ENCODE measurements at regions not wholly inside any gene's neighbourhood (a gene's known extent, or its start where the extent isn't known, plus 50 kb on each side); places are given as distances from the start of the nearest gene placed in this dataset.

DNA sequence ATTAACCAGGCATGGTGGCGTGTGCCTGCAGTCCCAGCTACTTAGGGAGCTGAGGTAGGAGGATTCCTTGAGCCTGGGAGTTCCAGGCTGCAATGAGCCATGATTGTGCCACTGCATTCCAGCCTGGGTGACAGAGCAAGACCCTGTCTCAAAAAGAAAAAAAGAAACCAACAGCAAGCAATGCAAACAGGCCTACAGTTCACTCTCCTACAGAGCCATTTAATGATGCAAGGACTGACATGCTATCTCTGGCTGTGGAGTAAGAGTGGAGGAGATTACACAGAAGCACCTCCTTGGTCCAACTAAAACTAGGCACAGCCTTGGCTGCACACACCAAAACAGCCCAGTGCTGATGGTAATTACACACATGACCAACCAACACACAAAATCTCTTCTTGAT, 127.5 kb upstream of the SOD1 start:
- Histone ChIP-seq H3K36me3 (ENCODE audit: low read depth) (no peaks in the 10 kb centered on the region), H3K4me3 (ENCODE audit: severe bottlenecking) (no peak overlapping the region), H3K27ac (ENCODE audit: poor library complexity, severe bottlenecking) (no peak overlapping the region), H3K9me3 (ENCODE audit: severe bottlenecking) (no peaks in the 10 kb centered on the region), H3K4me1 (ENCODE audit: insufficient read depth, poor library complexity, severe bottlenecking) (no peaks in the 10 kb centered on the region), H3K27me3 (ENCODE audit: insufficient read depth, poor library complexity, severe bottlenecking) (no peaks in the 10 kb centered on the region)
- ATAC-seq (ENCODE audit: low read depth) = no peak
- TF ChIP-seq, protein P1, sequence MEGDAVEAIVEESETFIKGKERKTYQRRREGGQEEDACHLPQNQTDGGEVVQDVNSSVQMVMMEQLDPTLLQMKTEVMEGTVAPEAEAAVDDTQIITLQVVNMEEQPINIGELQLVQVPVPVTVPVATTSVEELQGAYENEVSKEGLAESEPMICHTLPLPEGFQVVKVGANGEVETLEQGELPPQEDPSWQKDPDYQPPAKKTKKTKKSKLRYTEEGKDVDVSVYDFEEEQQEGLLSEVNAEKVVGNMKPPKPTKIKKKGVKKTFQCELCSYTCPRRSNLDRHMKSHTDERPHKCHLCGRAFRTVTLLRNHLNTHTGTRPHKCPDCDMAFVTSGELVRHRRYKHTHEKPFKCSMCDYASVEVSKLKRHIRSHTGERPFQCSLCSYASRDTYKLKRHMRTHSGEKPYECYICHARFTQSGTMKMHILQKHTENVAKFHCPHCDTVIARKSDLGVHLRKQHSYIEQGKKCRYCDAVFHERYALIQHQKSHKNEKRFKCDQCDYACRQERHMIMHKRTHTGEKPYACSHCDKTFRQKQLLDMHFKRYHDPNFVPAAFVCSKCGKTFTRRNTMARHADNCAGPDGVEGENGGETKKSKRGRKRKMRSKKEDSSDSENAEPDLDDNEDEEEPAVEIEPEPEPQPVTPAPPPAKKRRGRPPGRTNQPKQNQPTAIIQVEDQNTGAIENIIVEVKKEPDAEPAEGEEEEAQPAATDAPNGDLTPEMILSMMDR (IDR thresholded peaks at IDR 0.05; ENCODE audit: poor library complexity, severe bottlenecking) = no peak
- DNase-seq (ENCODE audit: low spot score) = no peak

DNA sequence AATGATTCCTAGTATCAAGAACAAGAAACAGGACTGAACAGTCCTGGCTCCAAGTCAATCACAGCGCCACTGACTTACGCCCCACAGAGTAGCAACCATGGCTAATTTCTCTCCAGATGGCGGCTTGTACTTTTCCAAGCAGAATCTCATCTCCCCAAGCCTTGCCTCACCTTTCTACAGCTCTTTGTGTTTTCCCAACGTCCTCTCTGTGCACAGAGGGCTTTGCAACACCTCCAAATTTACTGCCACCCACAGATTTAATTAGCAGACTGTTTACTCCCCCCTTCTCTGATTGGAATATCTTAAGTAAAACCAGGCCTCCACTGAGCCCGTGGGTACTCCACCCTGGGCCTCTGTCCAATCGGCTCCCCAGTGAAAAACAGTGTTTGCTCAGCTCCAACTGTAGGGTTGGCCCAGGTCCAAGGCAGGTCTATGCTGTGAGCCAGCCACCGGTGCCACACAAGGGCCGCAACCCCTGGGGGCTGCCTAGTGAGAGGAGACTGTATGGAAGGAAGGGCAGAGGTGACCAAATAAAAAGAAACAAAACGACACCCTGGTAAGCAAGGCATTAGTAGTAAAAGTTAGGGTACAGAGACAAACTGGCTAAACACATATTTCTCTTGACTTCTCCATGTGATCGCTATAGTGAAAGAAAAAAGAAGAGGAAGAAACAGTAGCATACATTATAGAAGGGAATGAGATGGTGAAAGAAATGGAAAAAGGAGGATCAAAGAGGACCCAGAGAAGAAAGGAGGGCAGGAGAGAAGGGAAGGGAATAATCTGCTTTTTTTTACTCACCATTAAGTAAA, 128.4 kb upstream of the SOD1 start:
- H3K9me3 ChIP-seq (ENCODE audit: severe bottlenecking) = no peaks in the 10 kb centered on the region
- TF ChIP-seq, protein P1 (IDR thresholded peaks at IDR 0.05; ENCODE audit: poor library complexity, severe bottlenecking) = no peak
- no peak overlapping the region for H3K27ac ChIP-seq (ENCODE audit: poor library complexity, severe bottlenecking)
- H3K36me3 ChIP-seq (ENCODE audit: low read depth) = no peaks in the 10 kb centered on the region
- no peak for DNase-seq (ENCODE audit: low spot score)
- H3K27me3 ChIP-seq (ENCODE audit: insufficient read depth, poor library complexity, severe bottlenecking) = no peaks in the 10 kb centered on the region
- H3K4me3 ChIP-seq (ENCODE audit: severe bottlenecking) = no peak overlapping the region
- ATAC-seq (ENCODE audit: low read depth) = no peak
- no peaks in the 10 kb centered on the region for H3K4me1 ChIP-seq (ENCODE audit: insufficient read depth, poor library complexity, severe bottlenecking)

DNA sequence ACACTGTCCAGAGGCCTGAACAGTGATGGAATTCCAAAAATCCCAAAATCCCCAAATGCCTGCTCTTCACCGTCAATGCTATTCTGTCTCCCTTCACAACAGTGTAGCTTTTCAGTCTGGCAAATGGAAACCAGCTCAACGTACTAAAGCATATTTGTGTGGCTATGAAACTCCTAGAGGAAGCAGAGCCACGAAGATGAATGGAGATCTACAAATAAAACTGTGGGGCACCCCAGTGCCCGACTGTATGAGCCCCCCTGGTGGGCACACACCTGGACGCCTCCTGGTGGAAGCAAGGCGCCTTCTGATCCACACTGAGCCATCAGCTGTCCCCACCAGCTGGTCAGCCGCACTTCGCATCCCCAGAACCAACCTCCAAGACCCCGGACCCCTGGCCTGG, 129.1 kb upstream of the SOD1 start:
- Histone ChIP-seq H3K27me3 (ENCODE audit: insufficient read depth, poor library complexity, severe bottlenecking) (no peaks in the 10 kb centered on the region), H3K4me3 (ENCODE audit: severe bottlenecking) (no peak overlapping the region), H3K4me1 (ENCODE audit: insufficient read depth, poor library complexity, severe bottlenecking) (no peaks in the 10 kb centered on the region), H3K9me3 (ENCODE audit: severe bottlenecking) (no peaks in the 10 kb centered on the region), H3K27ac (ENCODE audit: poor library complexity, severe bottlenecking) (no peak overlapping the region), H3K36me3 (ENCODE audit: low read depth) (no peaks in the 10 kb centered on the region)
- no peak for ATAC-seq (ENCODE audit: low read depth)
- TF ChIP-seq, protein P1 (IDR thresholded peaks at IDR 0.05; ENCODE audit: poor library complexity, severe bottlenecking) = no peak
- no peak for DNase-seq (ENCODE audit: low spot score)

DNA sequence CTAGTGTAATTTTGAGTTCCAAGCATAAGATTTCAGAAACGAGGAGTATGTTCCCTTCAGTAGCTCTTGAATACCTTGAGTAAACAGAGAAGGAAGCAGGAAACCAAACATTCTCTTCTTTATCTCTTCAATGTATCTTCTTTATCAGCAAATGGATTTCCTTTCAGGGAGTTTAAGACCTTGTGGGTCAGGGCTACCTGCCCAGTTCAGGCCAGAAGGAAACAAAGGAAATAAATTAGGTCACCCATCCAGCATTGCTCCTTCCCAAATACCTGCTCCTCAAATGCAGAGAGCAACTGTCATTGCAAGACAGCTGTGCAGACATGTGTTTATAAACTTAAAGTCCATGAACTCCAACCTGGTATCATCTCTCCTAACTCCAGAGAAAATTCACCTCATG, 130.1 kb upstream of the SOD1 start:
- Histone ChIP-seq H3K36me3 (ENCODE audit: low read depth) (no peaks in the 10 kb centered on the region), H3K27ac (ENCODE audit: poor library complexity, severe bottlenecking) (no peak overlapping the region), H3K27me3 (ENCODE audit: insufficient read depth, poor library complexity, severe bottlenecking) (no peaks in the 10 kb centered on the region), H3K4me3 (ENCODE audit: severe bottlenecking) (no peak overlapping the region), H3K4me1 (ENCODE audit: insufficient read depth, poor library complexity, severe bottlenecking) (no peaks in the 10 kb centered on the region), H3K9me3 (ENCODE audit: severe bottlenecking) (no peaks in the 10 kb centered on the region)
- TF ChIP-seq, protein P1 (IDR thresholded peaks at IDR 0.05; ENCODE audit: poor library complexity, severe bottlenecking) = no peak
- DNase-seq (ENCODE audit: low spot score) (no peak), ATAC-seq (ENCODE audit: low read depth) (no peak)

DNA sequence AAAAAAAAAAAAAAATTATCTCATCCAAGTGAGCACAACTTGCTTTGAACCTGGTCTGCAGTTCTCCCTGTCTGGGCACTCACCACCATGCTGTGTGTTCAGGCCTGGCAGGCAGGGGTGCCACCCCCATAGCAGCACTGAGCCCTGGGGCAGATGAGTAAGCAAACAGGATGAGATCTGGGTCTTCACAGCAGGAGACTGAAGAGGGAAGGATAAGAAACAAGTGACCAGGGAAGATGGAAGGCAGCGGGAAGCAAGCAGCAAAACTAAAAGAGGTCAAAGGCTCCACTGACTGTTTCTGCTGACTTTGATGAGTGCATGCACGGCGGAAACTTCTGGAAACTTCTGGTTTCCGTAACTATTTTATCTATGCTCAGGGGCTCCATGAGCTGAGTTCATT, 133.5 kb upstream of the SOD1 start:
- ATAC-seq (ENCODE audit: low read depth) (0 out of 3 replicates have a peak, but pooled peaks have one; percentile 40), DNase-seq (ENCODE audit: low spot score) (no peak)
- Histone ChIP-seq H3K9me3 (ENCODE audit: severe bottlenecking) (no peaks in the 10 kb centered on the region), H3K27ac (ENCODE audit: poor library complexity, severe bottlenecking) (no peak overlapping the region), H3K4me1 (ENCODE audit: insufficient read depth, poor library complexity, severe bottlenecking) (no peaks in the 10 kb centered on the region), H3K36me3 (ENCODE audit: low read depth) (no peaks in the 10 kb centered on the region), H3K4me3 (ENCODE audit: severe bottlenecking) (no peak overlapping the region), H3K27me3 (ENCODE audit: insufficient read depth, poor library complexity, severe bottlenecking) (no peaks in the 10 kb centered on the region)
- TF ChIP-seq, protein P1 (IDR thresholded peaks at IDR 0.05; ENCODE audit: poor library complexity, severe bottlenecking) = no peak

Data from RWPE2 (cell line).